Activated naive CD4-positive, alpha-beta T cell treated with anti-CD3 and anti-CD28 coated beads, Interleukin-2, amount 50 U/mL, for 24 hours (primary cell): ENCODE measurements at regions not wholly inside any gene's neighbourhood (a gene's known extent, or its start where the extent isn't known, plus 50 kb on each side); places are given as distances from the start of the nearest gene placed in this dataset.
"Not testable (repeated sequence)": the region's sequence is repeated elsewhere in the genome, so short reads cannot be mapped to it uniquely, and the experiment has no call there.

Experiments used
- H3K27ac Mint-ChIP-seq: one replicate; pipeline ENCODE4 v1.8.0; 2021; ENCODE audit warnings: mild to moderate bottlenecking, mixed read lengths
- H3K27me3 Mint-ChIP-seq: one replicate; pipeline ENCODE4 v1.8.0; 2021; ENCODE audit warnings: mixed read lengths
- H3K36me3 Mint-ChIP-seq: one replicate; pipeline ENCODE4 v1.8.0; 2021; ENCODE audit warnings: mixed read lengths
- H3K4me1 Mint-ChIP-seq: one replicate; pipeline ENCODE4 v1.8.0; 2021; ENCODE audit warnings: mixed read lengths
- H3K4me3 Mint-ChIP-seq: one replicate; pipeline ENCODE4 v1.8.0; 2021; ENCODE audit warnings: mild to moderate bottlenecking, mixed read lengths
- H3K9me3 Mint-ChIP-seq: one replicate; pipeline ENCODE4 v1.8.0; 2021; ENCODE audit warnings: mixed read lengths

- Mint-ChIP-seq H3K4me1 (no peaks in the 10 kb centered on the region), H3K4me3 (no peak overlapping the region), H3K27ac (no peak overlapping the region), H3K27me3 (no peaks in the 10 kb centered on the region), H3K36me3 (no peaks in the 10 kb centered on the region), H3K9me3 (no peaks in the 10 kb centered on the region)
Observed at GRCh38 chr5:40165789-40166728, 513.7 kb upstream of the PTGER4 start.

GRCh38 chr5:40165106-40165788 is 514.5 kb upstream of the PTGER4 start:
- H3K36me3 Mint-ChIP-seq = no peaks in the 10 kb centered on the region
- no peaks in the 10 kb centered on the region for H3K4me1 Mint-ChIP-seq
- H3K9me3 Mint-ChIP-seq = no peaks in the 10 kb centered on the region
- no peak overlapping the region for H3K27ac Mint-ChIP-seq
- H3K27me3 Mint-ChIP-seq = peaks cover 2% of the 10 kb centered on the region
- no peak overlapping the region for H3K4me3 Mint-ChIP-seq

GRCh38 chr5:40160435-40160834 is 519.3 kb upstream of the PTGER4 start:
- H3K4me1 Mint-ChIP-seq = no peaks in the 10 kb centered on the region
- H3K27ac Mint-ChIP-seq = no peak overlapping the region
- H3K36me3 Mint-ChIP-seq = no peaks in the 10 kb centered on the region
- H3K9me3 Mint-ChIP-seq = no peaks in the 10 kb centered on the region
- H3K4me3 Mint-ChIP-seq = no peak overlapping the region
- peaks cover 2% of the 10 kb centered on the region for H3K27me3 Mint-ChIP-seq

- Mint-ChIP-seq H3K4me1 (no peaks in the 10 kb centered on the region), H3K36me3 (no peaks in the 10 kb centered on the region), H3K9me3 (no peaks in the 10 kb centered on the region), H3K4me3 (no peak overlapping the region), H3K27ac (no peak overlapping the region), H3K27me3 (no peaks in the 10 kb centered on the region)
Observed at GRCh38 chr5:40154194-40154593, 525.5 kb upstream of the PTGER4 start.

GRCh38 chr5:40150896-40151295 is 528.8 kb upstream of the PTGER4 start:
- Mint-ChIP-seq H3K36me3 (no peaks in the 10 kb centered on the region), H3K9me3 (no peaks in the 10 kb centered on the region), H3K4me3 (no peak overlapping the region), H3K27me3 (no peaks in the 10 kb centered on the region), H3K27ac (no peak overlapping the region), H3K4me1 (no peaks in the 10 kb centered on the region)

- Mint-ChIP-seq H3K27ac (no peak overlapping the region), H3K9me3 (no peaks in the 10 kb centered on the region), H3K36me3 (no peaks in the 10 kb centered on the region), H3K4me3 (no peak overlapping the region), H3K4me1 (no peaks in the 10 kb centered on the region), H3K27me3 (peaks cover 3% of the 10 kb centered on the region)
Observed at GRCh38 chr5:40141896-40142295, 537.8 kb upstream of the PTGER4 start.

- Mint-ChIP-seq H3K4me3 (no peak overlapping the region), H3K4me1 (no peaks in the 10 kb centered on the region), H3K27ac (no peak overlapping the region), H3K27me3 (peaks cover 3% of the 10 kb centered on the region), H3K36me3 (no peaks in the 10 kb centered on the region), H3K9me3 (no peaks in the 10 kb centered on the region)
Observed at GRCh38 chr5:40141418-40141817, 538.3 kb upstream of the PTGER4 start.

- no peaks in the 10 kb centered on the region for H3K4me1 Mint-ChIP-seq
- H3K36me3 Mint-ChIP-seq = no peaks in the 10 kb centered on the region
- H3K27me3 Mint-ChIP-seq = peaks cover 5% of the 10 kb centered on the region
- no peak overlapping the region for H3K27ac Mint-ChIP-seq
- peaks cover 3% of the 10 kb centered on the region for H3K9me3 Mint-ChIP-seq
- H3K4me3 Mint-ChIP-seq = no peak overlapping the region
Observed at GRCh38 chr5:40137223-40137622, 542.5 kb upstream of the PTGER4 start.

GRCh38 chr5:40134883-40135520 is 544.7 kb upstream of the PTGER4 start:
- peaks cover 5% of the 10 kb centered on the region for H3K27me3 Mint-ChIP-seq
- H3K4me1 Mint-ChIP-seq = no peaks in the 10 kb centered on the region
- no peak overlapping the region for H3K27ac Mint-ChIP-seq
- no peak overlapping the region for H3K4me3 Mint-ChIP-seq
- H3K36me3 Mint-ChIP-seq = no peaks in the 10 kb centered on the region
- peaks cover 5% of the 10 kb centered on the region for H3K9me3 Mint-ChIP-seq

- Mint-ChIP-seq H3K27ac (no peak overlapping the region), H3K27me3 (no peaks in the 10 kb centered on the region), H3K9me3 (no peaks in the 10 kb centered on the region), H3K4me1 (peaks cover 14% of the 10 kb centered on the region), H3K4me3 (no peak overlapping the region), H3K36me3 (peaks cover 2% of the 10 kb centered on the region)
Observed at GRCh38 chr5:40124367-40124766, 555.3 kb upstream of the PTGER4 start.

GRCh38 chr5:40121236-40121635 is 558.5 kb upstream of the PTGER4 start:
- H3K4me1 Mint-ChIP-seq = no peaks in the 10 kb centered on the region
- H3K9me3 Mint-ChIP-seq = no peaks in the 10 kb centered on the region
- no peak overlapping the region for H3K4me3 Mint-ChIP-seq
- H3K27me3 Mint-ChIP-seq = no peaks in the 10 kb centered on the region
- peaks cover 2% of the 10 kb centered on the region for H3K36me3 Mint-ChIP-seq
- no peak overlapping the region for H3K27ac Mint-ChIP-seq

- no peaks in the 10 kb centered on the region for H3K9me3 Mint-ChIP-seq
- H3K4me1 Mint-ChIP-seq = no peaks in the 10 kb centered on the region
- H3K27ac Mint-ChIP-seq = no peak overlapping the region
- no peaks in the 10 kb centered on the region for H3K36me3 Mint-ChIP-seq
- peaks cover 3% of the 10 kb centered on the region for H3K27me3 Mint-ChIP-seq
- H3K4me3 Mint-ChIP-seq = no peak overlapping the region
Observed at GRCh38 chr5:40112875-40113274, 566.8 kb upstream of the PTGER4 start.

- H3K4me1 Mint-ChIP-seq, H3K4me3 Mint-ChIP-seq, H3K27me3 Mint-ChIP-seq, H3K27ac Mint-ChIP-seq, H3K36me3 Mint-ChIP-seq, H3K9me3 Mint-ChIP-seq: not testable (repeated sequence)
Observed at GRCh38 chr5:40111036-40111435, 568.7 kb upstream of the PTGER4 start.

- H3K4me1 Mint-ChIP-seq, H3K27me3 Mint-ChIP-seq, H3K4me3 Mint-ChIP-seq, H3K27ac Mint-ChIP-seq, H3K36me3 Mint-ChIP-seq, H3K9me3 Mint-ChIP-seq: not testable (repeated sequence)
Observed at GRCh38 chr5:40108764-40109390, 570.8 kb upstream of the PTGER4 start.

GRCh38 chr5:40107786-40108185 is 571.9 kb upstream of the PTGER4 start:
- H3K27ac Mint-ChIP-seq, H3K4me1 Mint-ChIP-seq, H3K27me3 Mint-ChIP-seq, H3K9me3 Mint-ChIP-seq, H3K36me3 Mint-ChIP-seq, H3K4me3 Mint-ChIP-seq: not testable (repeated sequence)

- H3K9me3 Mint-ChIP-seq = peaks cover 5% of the 10 kb centered on the region
Observed at GRCh38 chr5:40106847-40107246, 572.9 kb upstream of the PTGER4 start.

More at GRCh38 chr5:40106847-40107246, 572.9 kb upstream of the PTGER4 start:
- no peak overlapping the region for H3K27ac Mint-ChIP-seq
- H3K4me1 Mint-ChIP-seq = no peaks in the 10 kb centered on the region
- no peak overlapping the region for H3K4me3 Mint-ChIP-seq
- no peaks in the 10 kb centered on the region for H3K27me3 Mint-ChIP-seq
- H3K36me3 Mint-ChIP-seq = no peaks in the 10 kb centered on the region
